Mucosa of stomach (tissue), 1 donor: ENCODE measurements at regions not wholly inside any gene's neighbourhood (a gene's known extent, or its start where the extent isn't known, plus 50 kb on each side); places are given as distances from the start of the nearest gene placed in this dataset.

Experiments used
- H3K27me3 ChIP-seq: one replicate; pipeline ENCODE4 v1.7.0; 2013; ENCODE audit warnings: mild to moderate bottlenecking, low read length; ENCODE audit not compliant: control insufficient read depth, insufficient read depth
- H3K36me3 ChIP-seq: one replicate; pipeline ENCODE4 v1.7.0; 2013; ENCODE audit warnings: low read length; ENCODE audit not compliant: control insufficient read depth, insufficient read depth
- H3K4me1 ChIP-seq: one replicate; pipeline ENCODE4 v1.7.0; 2013; ENCODE audit warnings: mild to moderate bottlenecking, low read length; ENCODE audit not compliant: control insufficient read depth, insufficient read depth
- H3K4me3 ChIP-seq: one replicate; pipeline ENCODE4 v1.7.0; 2013; ENCODE audit warnings: low read length
- H3K9ac ChIP-seq: one replicate; pipeline ENCODE4 v1.7.0; 2013; ENCODE audit warnings: mild to moderate bottlenecking, low read length, moderate library complexity
- H3K9me3 ChIP-seq: one replicate; pipeline ENCODE4 v1.7.0; 2013; ENCODE audit warnings: mild to moderate bottlenecking, low read length, moderate library complexity; ENCODE audit not compliant: control insufficient read depth
- donor health status: Pancreatic carcinoma.

- H3K27me3 ChIP-seq = no peaks in the 10 kb centered on the region
- no peak overlapping the region for H3K4me3 ChIP-seq
- H3K9me3 ChIP-seq = no peaks in the 10 kb centered on the region
- H3K4me1 ChIP-seq = peaks cover 29% of the 10 kb centered on the region
- H3K9ac ChIP-seq = no peak overlapping the region
- H3K36me3 ChIP-seq = no peaks in the 10 kb centered on the region
Measured at GRCh38 chr7:131000389-131000788, 266.4 kb upstream of the KLF14 start.

GRCh38 chr7:131000873-131001272 lies 266.9 kb upstream of the KLF14 start:
- Histone ChIP-seq H3K27me3 (no peaks in the 10 kb centered on the region), H3K9me3 (no peaks in the 10 kb centered on the region), H3K4me3 (no peak overlapping the region), H3K4me1 (peaks cover 26% of the 10 kb centered on the region), H3K36me3 (no peaks in the 10 kb centered on the region), H3K9ac (no peak overlapping the region)

DNA sequence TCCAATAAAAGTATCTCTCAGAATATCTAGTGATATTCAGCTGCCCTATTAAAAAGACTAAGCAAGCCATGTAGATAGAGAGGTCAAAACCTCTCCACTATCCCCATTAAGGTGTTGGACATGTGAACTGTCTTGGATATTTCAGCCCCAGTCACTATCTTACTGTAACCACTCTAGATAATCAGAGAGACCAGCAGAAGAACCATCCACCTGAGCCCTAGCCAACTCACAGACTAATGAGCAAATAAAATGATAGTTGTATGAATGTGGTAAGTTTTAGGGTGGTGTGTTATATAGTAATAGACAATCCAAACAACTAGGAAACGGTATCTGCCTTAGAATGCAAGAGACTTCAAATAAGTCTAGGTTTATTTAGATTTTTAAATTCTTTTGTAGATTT lies 268.6 kb upstream of the KLF14 start:
- Histone ChIP-seq H3K9ac (no peak overlapping the region), H3K9me3 (no peaks in the 10 kb centered on the region), H3K27me3 (no peaks in the 10 kb centered on the region), H3K4me3 (no peak overlapping the region), H3K36me3 (no peaks in the 10 kb centered on the region), H3K4me1 (peaks cover 9% of the 10 kb centered on the region)

DNA sequence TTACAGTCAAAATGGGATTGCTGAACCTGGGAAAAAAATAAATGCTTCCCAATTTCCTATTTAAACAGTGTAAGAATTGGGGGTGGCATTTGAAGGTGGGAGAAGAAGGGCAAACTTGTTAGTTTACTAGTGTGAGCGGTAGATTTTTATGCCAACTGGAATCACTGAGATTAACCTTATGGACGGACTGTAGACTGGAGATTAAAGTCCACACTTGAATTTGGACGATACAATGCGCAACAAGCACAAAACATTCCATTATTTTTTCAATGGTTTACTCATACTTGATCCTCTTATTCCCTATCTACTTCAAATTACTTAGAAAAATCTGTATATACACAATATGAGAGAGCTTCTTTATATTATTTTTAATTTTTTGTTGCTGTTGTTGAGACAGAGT lies 269.6 kb upstream of the KLF14 start:
- peaks cover 14% of the 10 kb centered on the region for H3K4me1 ChIP-seq
- H3K27me3 ChIP-seq = no peaks in the 10 kb centered on the region
- H3K9ac ChIP-seq = no peak overlapping the region
- H3K9me3 ChIP-seq = no peaks in the 10 kb centered on the region
- no peaks in the 10 kb centered on the region for H3K36me3 ChIP-seq
- no peak overlapping the region for H3K4me3 ChIP-seq

DNA sequence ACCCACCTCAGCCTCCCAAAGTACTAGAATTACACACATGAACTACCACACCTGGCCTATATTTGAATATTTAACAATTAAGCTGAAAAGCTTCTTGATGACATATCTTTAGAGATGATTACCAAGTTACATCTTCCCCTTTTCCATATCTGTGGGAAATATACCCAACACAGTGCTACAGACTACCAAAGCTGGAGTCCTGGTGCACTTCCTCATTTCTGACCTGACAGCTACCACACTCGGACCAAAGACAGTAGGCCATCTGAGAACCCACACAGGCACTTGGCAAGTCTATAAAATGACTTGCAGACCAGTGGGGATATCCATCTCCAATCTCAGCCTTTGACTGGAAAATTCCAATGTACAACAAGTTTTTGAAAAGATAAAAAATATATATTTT lies 270.4 kb upstream of the KLF14 start:
- H3K4me1 ChIP-seq = peaks cover 9% of the 10 kb centered on the region
- H3K4me3 ChIP-seq = no peak overlapping the region
- H3K9ac ChIP-seq = no peak overlapping the region
- H3K27me3 ChIP-seq = no peaks in the 10 kb centered on the region
- H3K36me3 ChIP-seq = no peaks in the 10 kb centered on the region
- H3K9me3 ChIP-seq = no peaks in the 10 kb centered on the region

GRCh38 chr7:131007439-131008330 lies 273.7 kb upstream of the KLF14 start:
- Histone ChIP-seq H3K27me3 (no peaks in the 10 kb centered on the region), H3K9ac (no peak overlapping the region), H3K4me1 (peaks cover 25% of the 10 kb centered on the region), H3K4me3 (no peak overlapping the region), H3K36me3 (no peaks in the 10 kb centered on the region), H3K9me3 (no peaks in the 10 kb centered on the region)

- Histone ChIP-seq H3K4me3 (no peak overlapping the region), H3K9me3 (no peaks in the 10 kb centered on the region), H3K9ac (no peak overlapping the region), H3K27me3 (no peaks in the 10 kb centered on the region), H3K4me1 (peaks cover 25% of the 10 kb centered on the region), H3K36me3 (no peaks in the 10 kb centered on the region)
Measured at GRCh38 chr7:131008840-131009711, 275.1 kb upstream of the KLF14 start.

DNA sequence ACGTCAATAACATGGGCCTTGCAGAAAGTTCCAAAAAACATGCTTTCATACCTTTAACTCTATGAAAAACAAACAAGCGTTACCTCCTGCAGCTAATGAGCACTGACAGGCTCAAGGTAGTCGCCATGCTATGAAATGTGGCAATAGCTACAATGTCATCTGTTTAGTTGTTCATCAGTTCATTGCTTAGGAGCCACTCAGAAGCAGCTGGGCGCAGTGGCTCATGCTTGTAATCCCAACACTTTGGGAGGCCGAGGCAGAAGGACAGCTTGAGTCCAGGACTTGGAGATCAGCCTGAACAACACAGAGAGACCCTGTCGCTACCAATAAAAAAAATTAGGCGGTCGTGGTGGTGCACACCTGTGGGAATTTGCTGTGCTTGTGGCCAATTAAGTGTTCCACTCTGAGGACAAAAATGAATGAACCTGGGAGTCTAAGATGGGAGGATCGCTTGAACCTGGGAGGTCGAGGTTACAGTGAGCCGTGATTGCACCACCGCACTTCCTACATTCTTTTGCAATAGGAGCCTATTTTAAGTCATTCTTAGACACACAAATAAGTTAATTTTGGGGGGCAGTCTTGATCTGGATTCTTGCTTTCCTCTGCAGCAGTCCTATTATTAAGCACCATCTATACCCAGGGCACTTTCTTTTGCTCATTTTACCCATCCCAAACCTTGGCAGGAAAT lies 276.2 kb upstream of the KLF14 start:
- no peaks in the 10 kb centered on the region for H3K36me3 ChIP-seq
- no peaks in the 10 kb centered on the region for H3K9me3 ChIP-seq
- H3K27me3 ChIP-seq = no peaks in the 10 kb centered on the region
- peaks cover 26% of the 10 kb centered on the region for H3K4me1 ChIP-seq
- no peak overlapping the region for H3K4me3 ChIP-seq
- H3K9ac ChIP-seq = no peak overlapping the region

DNA sequence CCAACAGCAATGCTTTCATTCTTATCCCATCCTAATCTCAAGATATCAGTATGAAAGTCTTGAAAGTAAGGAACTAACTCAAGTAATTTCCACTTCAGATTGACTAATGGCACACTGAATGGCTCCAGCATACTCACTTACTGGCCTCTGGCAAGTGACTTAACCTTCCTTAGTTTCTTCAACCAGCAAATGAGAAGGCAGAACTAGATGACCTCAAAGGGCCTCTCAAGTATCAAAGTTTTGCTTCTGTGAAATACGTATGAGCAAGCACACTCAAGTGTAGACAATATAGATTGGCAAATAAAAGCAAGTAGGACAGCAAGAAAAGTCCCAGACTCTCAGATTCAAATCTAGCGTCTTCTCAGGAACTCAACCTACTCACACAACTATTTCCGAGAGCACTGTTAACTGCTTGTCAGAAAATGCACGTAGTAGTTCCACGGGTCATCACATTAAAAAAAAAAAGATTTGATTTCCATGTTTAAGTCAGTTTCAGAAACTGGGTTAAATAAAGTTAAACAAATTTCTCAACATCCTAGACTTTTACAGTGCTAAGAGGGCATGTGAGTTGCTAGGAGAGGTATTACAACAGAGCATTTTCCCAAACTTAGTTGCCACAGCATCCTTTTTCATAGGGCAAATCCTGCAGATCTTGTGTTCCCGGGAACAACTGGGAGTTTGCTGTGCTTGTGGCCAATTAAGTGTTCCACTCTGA lies 276.9 kb upstream of the KLF14 start:
- Histone ChIP-seq H3K4me3 (no peak overlapping the region), H3K4me1 (peaks cover 32% of the 10 kb centered on the region)

DNA sequence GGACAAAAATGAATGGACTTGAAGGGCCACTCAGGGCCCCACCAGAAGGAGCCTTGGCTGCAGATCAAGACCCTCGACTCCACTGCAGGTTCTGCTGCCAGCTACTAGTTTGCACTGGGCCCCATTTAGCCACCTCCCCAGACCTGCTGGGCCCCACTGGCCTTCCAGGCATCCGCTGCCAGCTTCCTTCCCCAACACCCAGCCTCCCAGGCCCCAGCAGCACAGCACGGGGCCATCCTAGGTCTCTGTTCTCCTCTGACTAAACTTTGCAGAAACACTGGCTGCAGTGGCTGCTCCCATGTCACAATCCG lies 277.4 kb upstream of the KLF14 start:
- H3K9me3 ChIP-seq = no peaks in the 10 kb centered on the region
- H3K27me3 ChIP-seq = no peaks in the 10 kb centered on the region
- no peak overlapping the region for H3K4me3 ChIP-seq
- H3K36me3 ChIP-seq = no peaks in the 10 kb centered on the region
- no peak overlapping the region for H3K9ac ChIP-seq
- peaks cover 32% of the 10 kb centered on the region for H3K4me1 ChIP-seq

More for the DNA sequence above, 276.9 kb upstream of the KLF14 start:
- H3K27me3 ChIP-seq = no peaks in the 10 kb centered on the region
- no peaks in the 10 kb centered on the region for H3K9me3 ChIP-seq
- H3K36me3 ChIP-seq = no peaks in the 10 kb centered on the region
- H3K9ac ChIP-seq = no peak overlapping the region

- Histone ChIP-seq H3K9me3 (no peaks in the 10 kb centered on the region), H3K36me3 (no peaks in the 10 kb centered on the region), H3K9ac (no peak overlapping the region), H3K27me3 (no peaks in the 10 kb centered on the region), H3K4me1 (peaks cover 32% of the 10 kb centered on the region), H3K4me3 (no peak overlapping the region)
Measured at GRCh38 chr7:131011976-131012375, 278.0 kb upstream of the KLF14 start.
